Upper lobe of left lung (tissue), 6 donors: ENCODE measurements at regions not wholly inside any gene's neighbourhood (a gene's known extent, or its start where the extent isn't known, plus 50 kb on each side); places are given as distances from the start of the nearest gene placed in this dataset.

Source experiments
- ATAC-seq, 2 donors: fragments of 200-7000 bp; cut with Tn5 transposase; one replicate each; pipeline ENCODE4 v1.9.1; 2022; ENCODE audit warnings: mild to moderate bottlenecking in 2 of 2, moderate library complexity in 2 of 2; ENCODE audit not compliant: low FRiP score in 2 of 2
- DNase-seq, 2 donors: peaks; one replicate each; pipeline ENCODE4 v3.0.0-alpha.2; 2019 to 2020
- H3K27ac ChIP-seq, 4 donors: fragments of 200-600 bp; sonication (generic); one replicate each; pipeline ENCODE4 v1.5.1; 2016 to 2019
- H3K27me3 ChIP-seq, 4 donors: fragments of 200-600 bp; sonication (generic); one replicate each; pipeline ENCODE4 v1.5.1; 2017 to 2019
- H3K36me3 ChIP-seq, 4 donors: fragments of 200-600 bp; sonication (generic); one replicate each; pipeline ENCODE4 v1.5.1; 2016 to 2019
- H3K4me1 ChIP-seq, 4 donors: fragments of 200-600 bp; sonication (generic); one replicate each; pipeline ENCODE4 v1.5.1; 2018 to 2019
- H3K4me3 ChIP-seq, 4 donors: fragments of 200-600 bp; sonication (generic); one replicate each; pipeline ENCODE4 v1.5.1; 2017 to 2019; ENCODE audit warnings: mild to moderate bottlenecking in 2 of 4, moderate library complexity in 1 of 4
- H3K9me3 ChIP-seq, 4 donors: fragments of 200-600 bp; sonication (generic); one replicate each; pipeline ENCODE4 v1.5.1; 2018 to 2019
- EP300 ChIP-seq, 4 donors: sonication (generic); formaldehyde crosslinking; IDR thresholded peaks; one replicate each; pipeline ENCODE4 v1.5.1; 2017; ENCODE audit warnings: antibody characterized with exemption in 4 of 4, control low read depth in 2 of 4
- POLR2A ChIP-seq, 4 donors: fragments of 450-650 bp; IDR thresholded peaks; one replicate each; pipeline ENCODE4 v1.5.1; 2016 to 2017; ENCODE audit warnings: antibody characterized with exemption in 4 of 4, mild to moderate bottlenecking in 2 of 4
- POLR2AphosphoS5 ChIP-seq, 2 donors: sonication (generic); formaldehyde crosslinking; IDR thresholded peaks; one replicate each; pipeline ENCODE4 v1.5.1; 2017; ENCODE audit warnings: antibody characterized with exemption in 2 of 2
- WGBS, 2 donors: methylation state at CpG; one replicate each; pipeline ENCODE4 v1.1.5; 2017 to 2018; 5-methylcytosine and 5-hydroxymethylcytosine counted together
- TF ChIP-seq, protein P1 (sequence below), 6 experiments: fragments of 450-650 bp in 4 of 6; fragments of 200-600 bp in 2 of 6; sonication (generic) in 2 of 6; IDR thresholded peaks; one replicate each; pipeline ENCODE4 v1.5.1; 2016 to 2019; ENCODE audit warnings: antibody characterized with exemption in 6 of 6
- donor health status: DM: no; HTN: no; CAD: no; lungs with moderate emphysema.
- donor health status: DM: no; HTN: yes; CAD: no; lungs with severe emphysema.

DNA sequence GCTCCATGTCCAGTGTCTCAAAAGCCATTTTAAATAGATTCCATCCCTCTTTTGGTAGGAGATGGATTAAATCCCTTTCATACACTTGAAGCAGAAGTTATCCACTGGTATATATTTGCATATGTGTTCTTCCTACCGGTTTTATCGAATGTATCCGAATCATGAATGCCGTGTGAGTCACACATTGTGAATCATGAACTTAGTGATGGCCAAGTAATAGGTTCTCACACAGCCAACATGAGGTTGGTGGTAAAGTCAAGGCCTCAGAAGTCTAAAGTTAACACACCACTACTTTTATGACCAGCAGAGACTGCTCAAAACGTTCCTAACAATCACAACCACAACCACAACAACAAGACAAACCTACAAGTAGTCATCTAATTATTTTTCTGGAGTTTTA, 345.5 kb downstream of the THBS2 start:
- no peak for TF ChIP-seq EP300 (IDR thresholded peaks at IDR 0.05)
- no peak for TF ChIP-seq POLR2A (IDR thresholded peaks at IDR 0.05)
- TF ChIP-seq, protein P1, sequence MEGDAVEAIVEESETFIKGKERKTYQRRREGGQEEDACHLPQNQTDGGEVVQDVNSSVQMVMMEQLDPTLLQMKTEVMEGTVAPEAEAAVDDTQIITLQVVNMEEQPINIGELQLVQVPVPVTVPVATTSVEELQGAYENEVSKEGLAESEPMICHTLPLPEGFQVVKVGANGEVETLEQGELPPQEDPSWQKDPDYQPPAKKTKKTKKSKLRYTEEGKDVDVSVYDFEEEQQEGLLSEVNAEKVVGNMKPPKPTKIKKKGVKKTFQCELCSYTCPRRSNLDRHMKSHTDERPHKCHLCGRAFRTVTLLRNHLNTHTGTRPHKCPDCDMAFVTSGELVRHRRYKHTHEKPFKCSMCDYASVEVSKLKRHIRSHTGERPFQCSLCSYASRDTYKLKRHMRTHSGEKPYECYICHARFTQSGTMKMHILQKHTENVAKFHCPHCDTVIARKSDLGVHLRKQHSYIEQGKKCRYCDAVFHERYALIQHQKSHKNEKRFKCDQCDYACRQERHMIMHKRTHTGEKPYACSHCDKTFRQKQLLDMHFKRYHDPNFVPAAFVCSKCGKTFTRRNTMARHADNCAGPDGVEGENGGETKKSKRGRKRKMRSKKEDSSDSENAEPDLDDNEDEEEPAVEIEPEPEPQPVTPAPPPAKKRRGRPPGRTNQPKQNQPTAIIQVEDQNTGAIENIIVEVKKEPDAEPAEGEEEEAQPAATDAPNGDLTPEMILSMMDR (IDR thresholded peaks at IDR 0.05) = no peak
- TF ChIP-seq POLR2AphosphoS5 (IDR thresholded peaks at IDR 0.05) = no peak
- no peak for DNase-seq
- no peak overlapping the region for H3K27ac ChIP-seq
- WGBS, 2 donors = 76 to 89% methylated on average over 5 of the region's 5 CpGs
- H3K4me1 ChIP-seq = no peaks in the 10 kb centered on the region
- ATAC-seq = no peak
- no peaks in the 10 kb centered on the region for H3K36me3 ChIP-seq
- H3K27me3 ChIP-seq = no peaks in the 10 kb centered on the region
- H3K9me3 ChIP-seq = no peaks in the 10 kb centered on the region
- H3K4me3 ChIP-seq = no peak overlapping the region

GRCh38 chr6:168906391-168906790, 347.3 kb downstream of the THBS2 start:
- Histone ChIP-seq H3K4me1 (no peaks in the 10 kb centered on the region), H3K4me3 (no peak overlapping the region), H3K27me3 (no peaks in the 10 kb centered on the region), H3K27ac (no peak overlapping the region), H3K36me3 (no peaks in the 10 kb centered on the region), H3K9me3 (no peaks in the 10 kb centered on the region)
- ATAC-seq = no peak
- TF ChIP-seq POLR2AphosphoS5 (IDR thresholded peaks at IDR 0.05) (no peak), POLR2A (IDR thresholded peaks at IDR 0.05) (no peak), EP300 (IDR thresholded peaks at IDR 0.05) (no peak)
- TF ChIP-seq, protein P1 (IDR thresholded peaks at IDR 0.05) = no peak
- 72 to 93% methylated on average over 1 to 5 of the region's 5 CpGs for WGBS, 2 donors
- DNase-seq = no peak

DNA sequence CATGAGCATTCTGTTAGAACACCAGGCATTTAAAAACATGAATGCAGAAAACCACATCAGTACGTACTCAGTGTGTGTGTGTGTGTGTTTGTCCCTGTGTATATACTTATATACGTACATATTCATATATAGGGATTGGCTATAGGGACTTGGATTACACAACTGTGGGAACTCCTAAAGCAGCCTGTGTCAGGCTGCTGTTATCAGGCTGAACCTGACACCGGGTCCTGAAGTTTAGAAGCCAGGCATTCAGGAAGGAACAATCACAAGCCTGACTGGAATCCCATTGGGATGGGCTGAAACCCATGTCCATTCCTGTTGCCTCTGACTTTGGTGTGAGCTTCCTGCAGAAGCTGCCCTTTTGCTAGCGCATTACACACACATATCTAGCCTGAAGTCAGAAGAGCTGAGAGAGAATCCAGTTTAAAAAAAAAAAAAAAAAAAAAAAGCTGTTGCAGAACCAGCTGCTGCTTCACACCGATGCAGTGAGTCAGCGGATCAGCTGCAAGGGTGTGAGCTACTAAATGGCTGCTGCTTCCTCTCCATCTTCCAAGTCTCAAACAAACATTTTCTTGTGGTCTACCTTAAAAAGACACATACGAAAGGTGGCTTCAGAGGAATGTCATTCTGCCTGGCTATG, 348.1 kb downstream of the THBS2 start:
- no peaks in the 10 kb centered on the region for H3K27me3 ChIP-seq
- H3K4me3 ChIP-seq = no peak overlapping the region
- ATAC-seq (no peak), DNase-seq (no peak)
- no peaks in the 10 kb centered on the region for H3K9me3 ChIP-seq
- no peak for TF ChIP-seq POLR2A (IDR thresholded peaks at IDR 0.05)
- no peak for TF ChIP-seq EP300 (IDR thresholded peaks at IDR 0.05)
- TF ChIP-seq POLR2AphosphoS5 (IDR thresholded peaks at IDR 0.05) = no peak
- TF ChIP-seq, protein P1 (IDR thresholded peaks at IDR 0.05) = no peak
- H3K27ac ChIP-seq = no peak overlapping the region
- no peaks in the 10 kb centered on the region for H3K4me1 ChIP-seq
- WGBS, 2 donors = 81 to 82% methylated on average over 7 of the region's 7 CpGs
- no peaks in the 10 kb centered on the region for H3K36me3 ChIP-seq

- no peaks in the 10 kb centered on the region for H3K27me3 ChIP-seq
- no peak overlapping the region for H3K4me3 ChIP-seq
- 87 to 90% methylated on average over 17 of the region's 17 CpGs for WGBS, 2 donors
- ATAC-seq (no peak), DNase-seq (peak in 1 of 2 donors; percentile 11)
- TF ChIP-seq POLR2AphosphoS5 (IDR thresholded peaks at IDR 0.05) = no peak
- no peaks in the 10 kb centered on the region for H3K9me3 ChIP-seq
- H3K36me3 ChIP-seq = no peaks in the 10 kb centered on the region
- no peak overlapping the region for H3K27ac ChIP-seq
- no peaks in the 10 kb centered on the region for H3K4me1 ChIP-seq
These were observed 349.9 kb downstream of the THBS2 start for GRCh38 chr6:168903613-168904345.

- DNase-seq (no peak), ATAC-seq (no peak)
- H3K27me3 ChIP-seq = no peaks in the 10 kb centered on the region
- no peak overlapping the region for H3K27ac ChIP-seq
- no peaks in the 10 kb centered on the region for H3K4me1 ChIP-seq
- no peak overlapping the region for H3K4me3 ChIP-seq
- H3K36me3 ChIP-seq = no peaks in the 10 kb centered on the region
- WGBS, 2 donors = 75 to 90% methylated on average over 6 of the region's 6 CpGs
- TF ChIP-seq, protein P1 (IDR thresholded peaks at IDR 0.05) = no peak
- TF ChIP-seq EP300 (IDR thresholded peaks at IDR 0.05) (no peak), POLR2AphosphoS5 (IDR thresholded peaks at IDR 0.05) (no peak), POLR2A (IDR thresholded peaks at IDR 0.05) (no peak)
- H3K9me3 ChIP-seq = no peaks in the 10 kb centered on the region
These were observed 351.6 kb downstream of the THBS2 start for GRCh38 chr6:168902075-168902474.
